Activated naive CD8-positive, alpha-beta T cell (primary cell): ENCODE measurements at regions not wholly inside any gene's neighbourhood (a gene's known extent, or its start where the extent isn't known, plus 50 kb on each side); places are given as distances from the start of the nearest gene placed in this dataset.

Source experiments
- H3K27ac Mint-ChIP-seq: one replicate; pipeline ENCODE4 v1.8.0; 2021; ENCODE audit warnings: mixed read lengths
- H3K27me3 Mint-ChIP-seq: one replicate; pipeline ENCODE4 v1.8.0; 2021; ENCODE audit warnings: mixed read lengths
- H3K36me3 Mint-ChIP-seq: one replicate; pipeline ENCODE4 v1.8.0; 2021; ENCODE audit warnings: mixed read lengths
- H3K4me1 Mint-ChIP-seq: one replicate; pipeline ENCODE4 v1.8.0; 2021; ENCODE audit warnings: low read depth, mixed read lengths
- H3K4me3 Mint-ChIP-seq: one replicate; pipeline ENCODE4 v1.8.0; 2021; ENCODE audit warnings: mild to moderate bottlenecking, mixed read lengths
- H3K9me3 Mint-ChIP-seq: one replicate; pipeline ENCODE4 v1.8.0; 2021; ENCODE audit warnings: low read depth, mixed read lengths

DNA sequence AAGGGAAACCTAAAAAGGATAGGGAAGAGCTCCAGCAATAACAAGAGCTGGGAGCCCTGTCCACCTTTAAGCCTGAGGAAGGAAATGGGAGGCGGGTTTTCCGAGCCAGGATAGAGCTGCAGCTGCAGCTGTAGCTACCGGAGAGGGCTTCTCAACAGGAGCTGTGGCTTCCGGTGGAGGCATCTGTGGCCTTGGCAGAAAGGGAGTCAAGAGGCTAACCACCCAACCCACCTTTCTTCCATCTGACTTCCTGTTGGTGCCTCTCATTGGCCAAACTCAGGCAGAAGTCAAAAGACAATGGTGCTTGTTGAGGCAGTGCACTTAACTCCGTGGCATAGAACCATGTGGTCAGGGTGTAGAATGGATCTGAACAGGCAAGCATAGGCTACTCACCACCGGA, 313.1 kb upstream of the DAB1 start:
- Mint-ChIP-seq H3K9me3 (no peaks in the 10 kb centered on the region), H3K27me3 (peaks cover 5% of the 10 kb centered on the region), H3K36me3 (no peaks in the 10 kb centered on the region), H3K4me3 (no peak overlapping the region), H3K4me1 (no peaks in the 10 kb centered on the region), H3K27ac (no peak overlapping the region)

DNA sequence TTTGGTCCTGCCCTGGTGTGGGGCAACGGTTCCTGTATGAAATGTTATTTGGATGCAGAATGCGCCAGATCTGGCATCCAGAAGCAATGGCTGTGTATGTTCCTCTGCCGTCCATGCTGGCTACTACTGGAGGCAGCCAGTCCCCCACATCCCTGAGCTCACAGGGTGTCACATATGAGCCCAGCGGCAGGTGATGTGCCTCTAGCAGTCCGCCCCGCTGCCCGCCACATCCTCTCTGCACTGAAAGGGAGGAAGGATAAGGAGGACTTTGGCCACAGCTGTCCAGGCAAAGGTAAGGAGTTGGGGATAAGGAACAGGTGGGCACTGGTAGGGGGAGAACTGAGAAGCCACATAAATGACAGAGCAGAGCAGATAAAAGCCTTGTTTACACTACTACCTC, 305.3 kb upstream of the DAB1 start:
- Mint-ChIP-seq H3K9me3 (no peaks in the 10 kb centered on the region), H3K27me3 (no peaks in the 10 kb centered on the region), H3K27ac (no peak overlapping the region)

DNA sequence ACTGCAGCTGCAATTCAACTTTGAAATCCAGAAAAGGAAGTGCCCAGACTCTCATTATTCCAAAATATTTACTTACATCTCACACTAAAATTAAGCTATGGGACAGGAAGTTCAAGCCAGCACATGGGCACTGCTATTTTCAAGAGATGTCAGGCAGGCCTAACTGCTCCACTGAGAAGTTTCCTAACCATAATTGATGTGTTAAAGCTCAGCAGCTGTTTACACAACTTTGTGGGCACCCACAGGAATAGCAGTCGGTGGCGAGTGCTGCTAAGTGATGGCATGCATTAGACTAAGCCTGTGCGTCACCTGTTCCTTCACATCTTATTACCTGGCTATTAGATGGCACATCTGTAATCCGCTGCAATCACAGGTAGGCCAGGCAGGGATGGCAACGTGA, 303.3 kb upstream of the DAB1 start:
- no peak overlapping the region for H3K4me3 Mint-ChIP-seq
- H3K27ac Mint-ChIP-seq = no peak overlapping the region
- H3K27me3 Mint-ChIP-seq = no peaks in the 10 kb centered on the region
- no peaks in the 10 kb centered on the region for H3K9me3 Mint-ChIP-seq
- H3K36me3 Mint-ChIP-seq = no peaks in the 10 kb centered on the region
- H3K4me1 Mint-ChIP-seq = no peaks in the 10 kb centered on the region

More for the DNA sequence above, 305.3 kb upstream of the DAB1 start:
- no peak overlapping the region for H3K4me3 Mint-ChIP-seq
- H3K4me1 Mint-ChIP-seq = no peaks in the 10 kb centered on the region
- no peaks in the 10 kb centered on the region for H3K36me3 Mint-ChIP-seq

DNA sequence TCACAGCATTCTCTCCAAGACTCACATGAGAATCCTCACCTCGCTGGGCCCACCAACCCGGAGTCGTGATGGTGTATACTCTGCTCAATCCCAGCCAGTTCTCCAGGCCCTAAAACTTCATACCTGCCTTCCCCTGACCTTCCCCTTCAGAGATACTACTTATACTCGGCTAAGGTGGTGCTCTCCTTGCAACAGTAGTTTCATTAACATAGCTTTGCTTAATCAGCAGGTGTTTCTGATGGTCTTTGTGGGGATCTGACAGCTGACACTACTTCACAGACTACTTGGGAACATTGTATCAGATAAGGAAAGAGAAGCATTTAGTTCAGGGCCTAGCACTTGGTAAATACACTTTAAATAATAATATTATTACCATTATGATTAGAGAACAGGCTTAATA, 301.5 kb upstream of the DAB1 start:
- Mint-ChIP-seq H3K36me3 (no peaks in the 10 kb centered on the region), H3K4me3 (no peak overlapping the region), H3K4me1 (no peaks in the 10 kb centered on the region), H3K27me3 (no peaks in the 10 kb centered on the region), H3K9me3 (no peaks in the 10 kb centered on the region), H3K27ac (no peak overlapping the region)

DNA sequence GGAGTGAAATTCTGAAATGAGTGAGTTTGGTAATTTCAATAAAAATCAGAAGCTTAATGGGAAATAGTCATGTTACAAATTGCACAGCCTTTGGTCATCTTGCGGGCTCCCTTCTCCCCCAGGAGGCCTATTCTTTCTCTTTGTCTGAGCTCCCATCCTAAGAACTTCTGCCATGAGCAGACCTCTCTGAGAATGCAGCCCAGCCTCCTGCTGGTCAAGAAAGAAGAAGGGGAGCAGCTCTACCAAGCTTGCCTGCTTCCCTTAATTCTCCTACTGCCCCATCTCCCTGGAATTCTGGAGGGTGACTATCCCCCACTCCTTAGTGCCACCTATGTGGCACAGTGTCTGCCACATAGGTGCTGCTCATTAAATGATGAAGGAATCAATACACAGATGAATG, 300.7 kb upstream of the DAB1 start:
- Mint-ChIP-seq H3K27ac (no peak overlapping the region), H3K36me3 (no peaks in the 10 kb centered on the region), H3K4me1 (no peaks in the 10 kb centered on the region), H3K27me3 (no peaks in the 10 kb centered on the region), H3K4me3 (no peak overlapping the region), H3K9me3 (no peaks in the 10 kb centered on the region)

DNA sequence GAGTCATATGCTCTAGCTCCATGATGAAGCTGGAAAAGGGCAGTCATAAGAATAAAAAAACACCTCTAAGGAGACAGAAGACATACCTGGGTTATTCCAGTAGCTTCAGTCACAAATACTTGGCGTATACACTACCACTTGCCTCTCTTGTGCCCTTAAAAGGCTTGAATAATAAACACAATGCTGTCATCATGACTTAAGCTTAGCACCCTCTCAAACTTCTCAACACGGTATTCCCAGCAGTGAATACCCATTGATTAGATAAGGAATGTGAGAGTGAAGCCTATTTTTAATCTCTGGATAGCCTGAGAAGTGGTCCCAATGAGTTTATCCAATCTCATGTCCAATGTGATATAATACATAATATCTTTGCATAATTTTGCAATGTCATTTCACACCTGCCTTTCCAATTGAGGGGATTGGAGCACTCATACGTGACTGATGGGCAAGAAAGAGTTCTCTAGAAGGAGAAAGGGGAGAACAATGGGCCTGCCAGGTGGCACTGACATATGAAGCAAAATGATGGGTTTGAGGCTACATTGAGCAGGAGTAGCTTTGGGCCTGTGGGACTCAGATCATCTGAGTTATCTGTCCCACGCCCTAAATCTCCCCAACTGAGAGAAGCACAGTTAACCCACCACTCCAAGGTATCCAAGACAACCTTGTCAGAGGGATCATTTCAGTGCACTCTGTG, 298.6 kb upstream of the DAB1 start:
- Mint-ChIP-seq H3K4me3 (no peak overlapping the region), H3K27ac (no peak overlapping the region), H3K9me3 (no peaks in the 10 kb centered on the region), H3K4me1 (no peaks in the 10 kb centered on the region), H3K27me3 (no peaks in the 10 kb centered on the region), H3K36me3 (no peaks in the 10 kb centered on the region)

DNA sequence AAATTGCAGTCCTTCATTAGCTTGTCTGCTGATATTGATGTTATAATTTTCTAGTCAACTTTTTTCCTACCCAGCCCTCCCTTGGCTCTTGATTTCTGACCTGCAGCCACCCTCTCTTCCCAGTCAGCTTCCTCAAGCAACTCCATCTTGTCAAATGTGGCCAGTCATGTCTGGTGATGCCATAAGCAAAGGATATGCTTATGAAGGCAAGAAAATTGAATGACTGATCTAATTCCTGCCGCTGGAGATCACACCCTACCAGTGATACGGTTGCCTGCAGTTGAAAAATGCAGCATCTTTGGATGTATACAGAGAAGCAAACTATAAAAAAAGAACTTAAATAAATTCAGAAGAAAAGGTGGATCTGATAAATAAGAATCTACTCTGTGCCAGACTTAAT, 297.1 kb upstream of the DAB1 start:
- no peaks in the 10 kb centered on the region for H3K36me3 Mint-ChIP-seq
- no peak overlapping the region for H3K4me3 Mint-ChIP-seq
- no peak overlapping the region for H3K27ac Mint-ChIP-seq
- H3K4me1 Mint-ChIP-seq = no peaks in the 10 kb centered on the region
- peaks cover 4% of the 10 kb centered on the region for H3K27me3 Mint-ChIP-seq
- no peaks in the 10 kb centered on the region for H3K9me3 Mint-ChIP-seq

DNA sequence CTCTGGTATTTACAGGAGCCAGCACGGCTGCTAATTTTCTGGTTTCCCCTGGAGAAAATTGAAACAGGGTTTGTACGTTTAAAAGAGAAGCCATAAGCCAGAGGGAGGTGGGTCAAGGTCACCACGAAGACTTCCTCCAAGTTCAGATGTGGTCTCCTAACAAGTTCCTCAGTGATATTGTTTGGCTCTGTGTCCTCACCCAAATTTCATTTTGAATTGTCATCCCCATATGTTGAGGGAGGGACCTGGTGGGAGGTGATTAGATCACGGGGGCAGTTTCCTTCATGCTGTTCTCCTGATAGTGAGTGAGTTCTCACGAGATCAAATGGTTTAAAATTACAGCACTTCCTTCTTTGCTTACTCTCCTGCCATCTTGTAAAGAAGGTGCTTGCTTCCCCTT, 295.4 kb upstream of the DAB1 start:
- no peaks in the 10 kb centered on the region for H3K4me1 Mint-ChIP-seq
- peaks cover 7% of the 10 kb centered on the region for H3K27me3 Mint-ChIP-seq
- H3K36me3 Mint-ChIP-seq = no peaks in the 10 kb centered on the region
- H3K9me3 Mint-ChIP-seq = no peaks in the 10 kb centered on the region
- H3K4me3 Mint-ChIP-seq = no peak overlapping the region
- H3K27ac Mint-ChIP-seq = no peak overlapping the region

DNA sequence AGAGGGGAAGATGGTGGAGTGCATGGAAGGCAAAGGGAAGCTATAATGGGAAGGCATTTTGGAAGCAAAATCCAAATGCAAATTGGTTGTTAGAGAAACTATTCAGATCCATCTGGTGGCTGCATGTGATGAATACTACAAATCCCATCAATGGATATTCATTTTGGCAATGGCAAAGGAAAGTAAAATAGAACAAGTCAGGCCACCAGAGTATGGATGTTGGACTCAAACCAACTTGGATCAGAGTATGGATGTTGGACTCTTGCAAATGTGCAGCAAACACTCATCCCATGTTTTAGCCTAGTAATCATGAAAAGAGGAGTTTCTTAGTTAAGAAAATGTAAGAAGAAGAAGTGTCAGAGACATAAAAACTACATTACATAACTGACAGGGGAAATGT, 289.6 kb upstream of the DAB1 start:
- no peaks in the 10 kb centered on the region for H3K4me1 Mint-ChIP-seq
- no peaks in the 10 kb centered on the region for H3K36me3 Mint-ChIP-seq
- no peaks in the 10 kb centered on the region for H3K9me3 Mint-ChIP-seq
- no peak overlapping the region for H3K27ac Mint-ChIP-seq
- H3K27me3 Mint-ChIP-seq = peaks cover 10% of the 10 kb centered on the region
- no peak overlapping the region for H3K4me3 Mint-ChIP-seq

DNA sequence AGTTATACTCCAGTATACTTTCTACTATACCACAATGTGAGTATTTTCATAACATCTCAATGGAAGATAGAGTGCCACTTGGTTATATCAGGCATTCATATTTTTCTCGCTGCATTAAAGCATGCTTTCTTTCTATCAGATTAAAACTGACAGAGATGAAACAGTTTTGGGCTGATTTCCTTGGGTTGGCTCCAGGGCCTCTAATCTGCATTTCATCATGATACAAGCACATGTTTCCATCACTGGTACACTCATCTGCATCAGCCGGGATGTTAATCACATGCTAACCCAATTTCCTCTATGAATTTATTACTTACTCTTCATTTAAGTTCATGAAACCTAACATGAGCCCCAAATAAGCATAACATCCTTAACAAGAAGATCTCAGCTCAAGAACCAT, 289.0 kb upstream of the DAB1 start:
- H3K4me1 Mint-ChIP-seq = no peaks in the 10 kb centered on the region
- H3K27me3 Mint-ChIP-seq = peaks cover 10% of the 10 kb centered on the region
- H3K36me3 Mint-ChIP-seq = no peaks in the 10 kb centered on the region
- H3K4me3 Mint-ChIP-seq = no peak overlapping the region
- H3K9me3 Mint-ChIP-seq = no peaks in the 10 kb centered on the region
- H3K27ac Mint-ChIP-seq = no peak overlapping the region

DNA sequence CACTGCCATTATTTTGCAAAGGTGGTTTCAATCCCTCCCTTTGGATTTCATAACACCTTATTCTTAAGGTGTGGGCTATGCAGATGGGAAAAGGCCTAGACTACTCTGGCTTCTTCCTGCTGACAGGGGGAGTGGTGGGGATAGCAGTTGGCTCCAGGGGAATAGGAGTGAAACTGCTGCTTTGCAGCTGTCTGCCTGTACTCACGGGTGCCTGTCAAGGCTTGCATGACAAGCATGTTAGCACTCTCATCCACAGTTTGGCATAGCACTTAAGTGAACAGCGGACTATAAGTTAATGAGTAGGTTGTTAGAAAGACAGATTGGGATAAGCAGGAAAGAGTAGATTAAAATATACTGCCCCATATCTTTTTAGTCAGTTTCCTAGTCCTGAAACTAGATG, 287.5 kb upstream of the DAB1 start:
- Mint-ChIP-seq H3K9me3 (no peaks in the 10 kb centered on the region), H3K4me1 (no peaks in the 10 kb centered on the region), H3K27me3 (peaks cover 6% of the 10 kb centered on the region), H3K27ac (no peak overlapping the region), H3K36me3 (no peaks in the 10 kb centered on the region), H3K4me3 (no peak overlapping the region)

DNA sequence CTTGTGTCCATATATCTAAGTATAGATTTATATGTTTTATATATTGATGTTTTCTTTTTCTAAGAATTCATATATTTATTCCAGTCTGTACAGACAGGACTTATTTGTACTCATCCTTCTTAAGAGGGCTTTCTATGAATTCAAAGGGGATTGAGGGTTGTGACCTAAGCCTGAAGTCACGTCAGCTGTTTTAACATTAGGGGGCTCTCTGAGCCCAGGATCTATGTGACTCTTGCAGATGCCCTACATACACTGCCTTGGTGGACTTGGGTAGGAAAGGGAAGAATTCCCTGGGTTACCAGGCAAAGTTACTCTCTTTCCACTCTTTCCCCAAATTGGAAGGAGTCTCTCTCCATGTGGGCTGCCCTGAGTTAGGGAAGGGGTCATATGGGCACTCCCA, 283.8 kb upstream of the DAB1 start:
- no peak overlapping the region for H3K4me3 Mint-ChIP-seq
- no peaks in the 10 kb centered on the region for H3K4me1 Mint-ChIP-seq
- H3K9me3 Mint-ChIP-seq = no peaks in the 10 kb centered on the region
- H3K36me3 Mint-ChIP-seq = no peaks in the 10 kb centered on the region
- H3K27ac Mint-ChIP-seq = no peak overlapping the region
- peaks cover 2% of the 10 kb centered on the region for H3K27me3 Mint-ChIP-seq

DNA sequence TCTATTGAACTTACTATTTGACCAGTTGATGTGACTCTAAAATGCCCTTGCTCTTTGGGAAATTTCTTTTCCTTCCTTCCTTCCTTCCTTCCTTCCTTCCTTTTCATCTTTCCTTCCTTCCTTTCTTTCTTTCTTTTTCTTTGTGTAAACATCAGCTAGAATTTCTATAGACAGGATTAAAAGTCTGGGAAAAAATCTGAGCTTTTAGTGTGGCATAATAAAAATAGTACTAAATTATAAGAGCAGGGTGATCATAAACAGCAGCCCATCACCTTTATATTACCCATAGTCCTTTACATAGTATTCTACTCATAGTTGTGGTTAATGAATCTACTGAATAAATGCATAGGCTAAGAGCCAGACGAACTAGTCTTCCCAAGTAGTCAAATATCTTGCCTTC, 281.0 kb upstream of the DAB1 start:
- Mint-ChIP-seq H3K27me3 (peaks cover 5% of the 10 kb centered on the region), H3K36me3 (no peaks in the 10 kb centered on the region), H3K4me3 (no peak overlapping the region), H3K27ac (no peak overlapping the region), H3K4me1 (no peaks in the 10 kb centered on the region), H3K9me3 (peaks cover 4% of the 10 kb centered on the region)

DNA sequence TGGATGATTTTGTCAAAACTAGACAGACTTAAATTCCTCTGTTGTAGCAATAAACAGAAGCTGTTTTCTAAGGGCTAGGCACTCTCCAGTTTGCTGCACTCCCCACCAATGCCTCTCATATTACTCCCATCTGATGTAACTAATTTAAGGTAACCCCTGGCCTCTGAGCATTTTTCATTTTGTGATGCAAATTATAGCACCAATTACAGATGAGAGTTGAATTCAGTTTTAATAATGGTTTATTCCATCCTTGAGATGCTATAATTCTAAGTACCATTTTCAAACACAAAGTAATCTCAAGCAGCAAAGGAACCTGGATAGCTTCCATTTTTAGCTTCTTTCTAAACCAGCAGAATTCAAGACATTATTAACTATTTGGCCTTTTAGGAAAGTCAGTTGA, 280.4 kb upstream of the DAB1 start:
- Mint-ChIP-seq H3K9me3 (peaks cover 4% of the 10 kb centered on the region), H3K27me3 (peaks cover 5% of the 10 kb centered on the region), H3K36me3 (no peaks in the 10 kb centered on the region), H3K4me1 (no peaks in the 10 kb centered on the region), H3K4me3 (no peak overlapping the region), H3K27ac (no peak overlapping the region)

DNA sequence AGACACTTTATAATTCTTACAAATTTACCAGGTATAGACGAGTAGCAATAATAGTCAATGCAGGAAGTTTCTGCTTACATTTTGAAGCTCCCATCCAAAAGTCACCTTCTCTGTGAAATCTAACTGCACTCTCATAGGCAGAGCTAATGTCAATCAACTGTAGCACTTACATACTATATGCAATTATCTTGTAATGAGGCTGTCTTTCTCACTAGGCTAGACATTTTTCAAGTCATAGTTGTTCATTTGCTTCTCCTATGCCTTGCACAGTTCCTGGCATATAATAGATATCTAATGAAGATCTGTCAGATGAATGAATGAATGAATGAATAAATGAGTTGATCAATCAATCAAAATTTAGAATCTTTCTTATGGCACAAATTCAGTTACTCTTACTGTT, 273.0 kb upstream of the DAB1 start:
- peaks cover 8% of the 10 kb centered on the region for H3K27me3 Mint-ChIP-seq
- peaks cover 16% of the 10 kb centered on the region for H3K9me3 Mint-ChIP-seq
- no peaks in the 10 kb centered on the region for H3K4me1 Mint-ChIP-seq
- no peaks in the 10 kb centered on the region for H3K36me3 Mint-ChIP-seq
- H3K27ac Mint-ChIP-seq = no peak overlapping the region
- no peak overlapping the region for H3K4me3 Mint-ChIP-seq

DNA sequence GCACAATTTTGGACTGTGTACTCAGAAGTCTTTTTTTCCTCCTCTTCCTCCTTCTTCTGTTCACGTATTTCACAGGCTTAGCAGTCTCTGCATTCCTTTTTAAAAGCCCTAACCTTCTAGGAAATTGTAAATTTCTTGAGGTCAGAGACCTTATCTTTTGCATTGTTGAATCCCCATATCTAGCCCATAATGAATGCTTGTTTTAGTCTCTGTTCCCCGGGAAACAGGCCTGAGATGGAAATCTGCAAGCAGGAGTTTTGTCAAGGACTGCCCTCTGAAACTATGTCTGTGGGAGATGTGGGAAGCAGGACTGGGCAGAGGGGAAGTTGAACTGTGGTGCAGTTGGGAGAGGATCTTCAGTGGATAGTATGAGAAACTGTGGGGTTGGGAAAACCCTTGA, 272.2 kb upstream of the DAB1 start:
- Mint-ChIP-seq H3K4me1 (no peaks in the 10 kb centered on the region), H3K9me3 (peaks cover 16% of the 10 kb centered on the region), H3K36me3 (no peaks in the 10 kb centered on the region), H3K27me3 (peaks cover 8% of the 10 kb centered on the region), H3K4me3 (no peak overlapping the region), H3K27ac (no peak overlapping the region)
